ENCODE measurements at regions not wholly inside any gene's neighbourhood (a gene's known extent, or its start where the extent isn't known, plus 50 kb on each side); places are given as distances from the start of the nearest gene placed in this dataset.

DNA sequence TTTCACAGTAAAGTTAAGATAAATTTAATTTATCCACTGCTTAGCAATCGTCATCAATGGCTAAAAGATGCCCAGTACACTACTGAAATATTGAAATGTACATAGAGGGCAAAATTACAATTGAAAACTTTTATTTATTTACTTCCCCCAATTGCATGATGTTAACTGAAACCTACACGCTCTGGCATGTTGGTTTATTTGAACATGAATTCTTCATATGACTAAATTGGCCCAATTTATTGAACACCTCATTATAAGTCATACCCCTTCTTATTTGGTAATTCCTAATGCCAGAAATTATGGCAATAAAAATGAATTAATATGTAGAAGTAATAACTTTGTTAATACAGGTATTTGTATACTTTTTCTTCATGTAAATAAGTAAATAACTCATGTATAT is 183.0 kb upstream of the ZC3H15 start:
- Histone ChIP-seq H3K4me3 (ENCODE audit: low read depth, low read length) (no peak overlapping the region), H3K9ac (ENCODE audit: low read length) (no peak overlapping the region), H3K4ac (ENCODE audit: low read depth, low read length) (no peak overlapping the region), H3K27me3 (ENCODE audit: insufficient read depth, low read length) (no peaks in the 10 kb centered on the region), H3K14ac (ENCODE audit: low read length) (no peak overlapping the region), H2BK12ac (ENCODE audit: low read length) (no peak overlapping the region), H3K9me3 (ENCODE audit: insufficient read depth, low read depth, low read length) (no peaks in the 10 kb centered on the region), H3K4me2 (ENCODE audit: low read length) (no peak overlapping the region), H3K4me1 (ENCODE audit: control insufficient read depth in 1 of 2, insufficient read depth in 2 of 2, low read length in 2 of 2) (peaks cover 0 to 5% of the 10 kb centered on the region in 2 experiments), H2AFZ (ENCODE audit: insufficient read depth, low read length, poor library complexity) (no peak overlapping the region), H4K91ac (ENCODE audit: low read depth, low read length) (no peak overlapping the region), H2BK120ac (ENCODE audit: insufficient read depth, low read length, poor library complexity) (no peak overlapping the region), H3K27ac (ENCODE audit: low read depth, low read length) (no peak overlapping the region), H4K12ac (ENCODE audit: low read depth, low read length) (no peak overlapping the region), H4K8ac (ENCODE audit: low read depth, low read length) (no peak overlapping the region), H3K23ac (ENCODE audit: low read length) (no peak overlapping the region), H3K79me2 (ENCODE audit: control insufficient read depth, insufficient read depth, low read length, poor library complexity) (no peaks in the 10 kb centered on the region), H2AK5ac (ENCODE audit: low read length) (no peak overlapping the region), H3K79me1 (ENCODE audit: low read length) (no peaks in the 10 kb centered on the region), H2BK5ac (ENCODE audit: low read depth, low read length, poor library complexity) (no peak overlapping the region), H3K18ac (ENCODE audit: low read length) (no peak overlapping the region), H3K36me3 (ENCODE audit: control insufficient read depth in 1 of 2, insufficient read depth in 2 of 2, low read length in 2 of 2) (no peaks in the 10 kb centered on the region)
- DNase-seq: no peak
- no CpG with 5 or more reads among the region's 2 CpGs for WGBS (ENCODE audit: extremely low coverage, insufficient coverage, insufficient read length)

DNA sequence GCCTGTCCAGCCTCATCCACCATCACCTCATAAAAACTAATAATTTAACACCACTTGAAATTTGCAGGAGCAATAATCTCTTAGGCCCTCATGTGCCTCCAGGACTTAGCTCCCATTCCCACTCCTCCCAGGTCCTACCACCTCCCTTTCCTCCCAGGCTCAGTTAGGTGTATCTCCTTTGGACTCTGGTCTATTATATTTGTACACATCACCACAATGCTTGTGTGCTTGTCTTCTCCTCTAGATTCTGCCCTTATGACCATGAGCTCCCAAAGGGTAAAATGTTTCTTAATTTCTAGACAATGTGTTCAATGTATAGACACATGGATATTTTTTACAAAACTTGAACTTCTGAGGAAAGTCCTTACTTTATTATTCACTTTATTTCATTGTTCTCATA is 182.0 kb upstream of the ZC3H15 start:
- Histone ChIP-seq H3K9ac (ENCODE audit: low read length) (no peak overlapping the region), H3K4me1 (ENCODE audit: control insufficient read depth in 1 of 2, insufficient read depth in 2 of 2, low read length in 2 of 2) (peaks cover 0 to 5% of the 10 kb centered on the region in 2 experiments), H4K91ac (ENCODE audit: low read depth, low read length) (no peak overlapping the region), H3K9me3 (ENCODE audit: insufficient read depth, low read depth, low read length) (no peaks in the 10 kb centered on the region), H3K4ac (ENCODE audit: low read depth, low read length) (no peak overlapping the region), H4K12ac (ENCODE audit: low read depth, low read length) (no peak overlapping the region), H2AK5ac (ENCODE audit: low read length) (no peak overlapping the region), H3K79me2 (ENCODE audit: control insufficient read depth, insufficient read depth, low read length, poor library complexity) (no peaks in the 10 kb centered on the region), H3K4me3 (ENCODE audit: low read depth, low read length) (no peak overlapping the region), H3K36me3 (ENCODE audit: control insufficient read depth in 1 of 2, insufficient read depth in 2 of 2, low read length in 2 of 2) (no peaks in the 10 kb centered on the region), H3K27ac (ENCODE audit: low read depth, low read length) (no peak overlapping the region), H2BK120ac (ENCODE audit: insufficient read depth, low read length, poor library complexity) (no peak overlapping the region), H3K18ac (ENCODE audit: low read length) (no peak overlapping the region), H2BK12ac (ENCODE audit: low read length) (no peak overlapping the region), H3K4me2 (ENCODE audit: low read length) (no peak overlapping the region), H3K23ac (ENCODE audit: low read length) (no peak overlapping the region), H2BK5ac (ENCODE audit: low read depth, low read length, poor library complexity) (no peak overlapping the region), H3K14ac (ENCODE audit: low read length) (no peak overlapping the region), H3K79me1 (ENCODE audit: low read length) (no peaks in the 10 kb centered on the region), H4K8ac (ENCODE audit: low read depth, low read length) (no peak overlapping the region), H2AFZ (ENCODE audit: insufficient read depth, low read length, poor library complexity) (no peak overlapping the region), H3K27me3 (ENCODE audit: insufficient read depth, low read length) (no peaks in the 10 kb centered on the region)
- DNase-seq: no peak

DNA sequence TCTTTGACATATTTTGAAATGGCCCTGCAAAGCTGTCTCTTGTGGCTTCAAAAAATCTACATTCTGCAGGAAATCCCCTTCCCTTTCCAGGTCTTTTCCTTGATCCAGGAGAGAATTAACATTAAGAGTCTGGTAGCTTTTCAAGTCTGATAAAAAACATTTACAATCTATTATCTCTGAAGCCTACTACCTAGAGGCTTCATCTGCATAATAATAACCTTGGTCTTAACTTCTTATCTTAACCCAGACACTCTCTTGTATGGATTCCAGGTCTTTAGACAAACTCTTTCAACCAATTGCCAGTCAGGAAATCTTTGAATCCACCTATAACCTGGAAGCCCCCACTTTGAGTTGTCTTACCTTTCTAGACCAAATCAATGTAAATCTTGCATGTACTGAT is 179.3 kb upstream of the ZC3H15 start:
- Histone ChIP-seq H2BK120ac (ENCODE audit: insufficient read depth, low read length, poor library complexity) (no peak overlapping the region), H3K23ac (ENCODE audit: low read length) (no peak overlapping the region), H3K14ac (ENCODE audit: low read length) (no peak overlapping the region), H3K4me1 (ENCODE audit: control insufficient read depth in 1 of 2, insufficient read depth in 2 of 2, low read length in 2 of 2) (peaks cover 0 to 11% of the 10 kb centered on the region in 2 experiments), H4K8ac (ENCODE audit: low read depth, low read length) (no peak overlapping the region), H3K27me3 (ENCODE audit: insufficient read depth, low read length) (no peaks in the 10 kb centered on the region), H3K79me1 (ENCODE audit: low read length) (no peaks in the 10 kb centered on the region), H3K9ac (ENCODE audit: low read length) (no peak overlapping the region), H3K9me3 (ENCODE audit: insufficient read depth, low read depth, low read length) (no peaks in the 10 kb centered on the region), H3K36me3 (ENCODE audit: control insufficient read depth in 1 of 2, insufficient read depth in 2 of 2, low read length in 2 of 2) (no peaks in the 10 kb centered on the region), H4K91ac (ENCODE audit: low read depth, low read length) (no peak overlapping the region), H2BK12ac (ENCODE audit: low read length) (no peak overlapping the region), H4K12ac (ENCODE audit: low read depth, low read length) (no peak overlapping the region), H2AK5ac (ENCODE audit: low read length) (no peak overlapping the region), H2AFZ (ENCODE audit: insufficient read depth, low read length, poor library complexity) (no peak overlapping the region), H3K27ac (ENCODE audit: low read depth, low read length) (no peak overlapping the region), H3K18ac (ENCODE audit: low read length) (no peak overlapping the region), H2BK5ac (ENCODE audit: low read depth, low read length, poor library complexity) (no peak overlapping the region), H3K4ac (ENCODE audit: low read depth, low read length) (no peak overlapping the region), H3K4me2 (ENCODE audit: low read length) (no peak overlapping the region), H3K4me3 (ENCODE audit: low read depth, low read length) (no peak overlapping the region), H3K79me2 (ENCODE audit: control insufficient read depth, insufficient read depth, low read length, poor library complexity) (no peaks in the 10 kb centered on the region)
- DNase-seq: no peak

DNA sequence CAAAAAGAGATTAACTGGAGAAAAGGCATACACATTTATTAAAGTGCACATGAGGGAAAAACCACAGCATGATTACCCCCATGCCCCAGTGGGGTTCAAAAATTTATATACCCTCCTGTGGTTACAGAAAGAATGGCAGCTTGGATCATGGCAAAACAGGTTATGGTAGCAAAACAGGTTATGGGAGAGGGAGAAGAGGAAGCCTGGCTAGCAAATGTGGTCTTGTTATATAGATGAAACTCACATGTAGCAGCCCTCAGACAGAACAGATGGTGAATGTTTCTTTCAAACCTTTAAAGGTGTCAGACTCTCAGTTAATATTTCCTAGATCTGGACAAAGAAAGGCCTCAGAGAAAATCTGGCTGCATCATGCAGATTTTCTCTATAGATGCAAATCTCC is 178.2 kb upstream of the ZC3H15 start:
- no peak overlapping the region for H3K14ac ChIP-seq (ENCODE audit: low read length)
- H4K12ac ChIP-seq (ENCODE audit: low read depth, low read length): no peak overlapping the region
- no peak for DNase-seq

DNA sequence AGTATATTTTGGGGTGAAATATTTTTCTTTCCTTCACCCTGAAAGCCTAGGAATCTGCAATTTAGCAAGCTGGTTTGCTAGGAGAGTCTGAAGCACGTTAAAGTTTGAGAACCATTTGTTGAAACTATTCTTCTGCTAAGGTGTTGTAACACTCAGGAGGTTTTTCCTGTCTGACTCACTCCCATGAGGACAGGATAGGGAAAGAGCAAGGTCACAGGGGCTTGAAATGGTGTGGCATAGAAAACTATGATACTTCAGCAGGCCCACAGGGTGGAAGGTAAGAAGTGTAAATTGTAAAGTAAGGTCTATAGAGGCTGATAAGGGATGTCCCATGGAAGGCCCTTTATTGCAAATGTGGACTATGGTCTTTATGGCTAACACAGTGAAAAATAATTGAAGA is 177.7 kb upstream of the ZC3H15 start:
- H4K8ac ChIP-seq (ENCODE audit: low read depth, low read length): no peak overlapping the region
- H3K14ac ChIP-seq (ENCODE audit: low read length): no peak overlapping the region

More for the DNA sequence above, 178.2 kb upstream of the ZC3H15 start:
- H3K4me3 ChIP-seq (ENCODE audit: low read depth, low read length): no peak overlapping the region
- H3K9me3 ChIP-seq (ENCODE audit: insufficient read depth, low read depth, low read length): peaks cover 2% of the 10 kb centered on the region
- no peak overlapping the region for H3K27ac ChIP-seq (ENCODE audit: low read depth, low read length)
- H4K8ac ChIP-seq (ENCODE audit: low read depth, low read length): no peak overlapping the region
- no peak overlapping the region for H2AK5ac ChIP-seq (ENCODE audit: low read length)
- H2BK12ac ChIP-seq (ENCODE audit: low read length): no peak overlapping the region
- no peak overlapping the region for H3K18ac ChIP-seq (ENCODE audit: low read length)
- H2AFZ ChIP-seq (ENCODE audit: insufficient read depth, low read length, poor library complexity): no peak overlapping the region
- H3K79me1 ChIP-seq (ENCODE audit: low read length): no peaks in the 10 kb centered on the region
- H3K23ac ChIP-seq (ENCODE audit: low read length): no peak overlapping the region
- no peak overlapping the region for H3K4me2 ChIP-seq (ENCODE audit: low read length)
- no peaks in the 10 kb centered on the region for H3K36me3 ChIP-seq (ENCODE audit: control insufficient read depth in 1 of 2, insufficient read depth in 2 of 2, low read length in 2 of 2)
- peaks cover 0 to 11% of the 10 kb centered on the region in 2 experiments for H3K4me1 ChIP-seq (ENCODE audit: control insufficient read depth in 1 of 2, insufficient read depth in 2 of 2, low read length in 2 of 2)
- no peaks in the 10 kb centered on the region for H3K79me2 ChIP-seq (ENCODE audit: control insufficient read depth, insufficient read depth, low read length, poor library complexity)
- no peaks in the 10 kb centered on the region for H3K27me3 ChIP-seq (ENCODE audit: insufficient read depth, low read length)
- no peak overlapping the region for H2BK120ac ChIP-seq (ENCODE audit: insufficient read depth, low read length, poor library complexity)
- H3K4ac ChIP-seq (ENCODE audit: low read depth, low read length): no peak overlapping the region
- H2BK5ac ChIP-seq (ENCODE audit: low read depth, low read length, poor library complexity): no peak overlapping the region
- no peak overlapping the region for H3K9ac ChIP-seq (ENCODE audit: low read length)
- H4K91ac ChIP-seq (ENCODE audit: low read depth, low read length): no peak overlapping the region

More for the DNA sequence above, 177.7 kb upstream of the ZC3H15 start:
- Histone ChIP-seq H3K4me1 (ENCODE audit: control insufficient read depth in 1 of 2, insufficient read depth in 2 of 2, low read length in 2 of 2) (peaks cover 0 to 11% of the 10 kb centered on the region in 2 experiments), H2AK5ac (ENCODE audit: low read length) (no peak overlapping the region), H2BK12ac (ENCODE audit: low read length) (no peak overlapping the region), H4K12ac (ENCODE audit: low read depth, low read length) (no peak overlapping the region), H3K9ac (ENCODE audit: low read length) (no peak overlapping the region), H3K9me3 (ENCODE audit: insufficient read depth, low read depth, low read length) (peaks cover 3% of the 10 kb centered on the region), H2BK120ac (ENCODE audit: insufficient read depth, low read length, poor library complexity) (no peak overlapping the region), H3K27me3 (ENCODE audit: insufficient read depth, low read length) (no peaks in the 10 kb centered on the region), H3K4me2 (ENCODE audit: low read length) (no peak overlapping the region), H3K36me3 (ENCODE audit: control insufficient read depth in 1 of 2, insufficient read depth in 2 of 2, low read length in 2 of 2) (no peaks in the 10 kb centered on the region), H4K91ac (ENCODE audit: low read depth, low read length) (no peak overlapping the region), H2AFZ (ENCODE audit: insufficient read depth, low read length, poor library complexity) (no peak overlapping the region), H3K18ac (ENCODE audit: low read length) (no peak overlapping the region), H2BK5ac (ENCODE audit: low read depth, low read length, poor library complexity) (no peak overlapping the region), H3K79me1 (ENCODE audit: low read length) (no peaks in the 10 kb centered on the region), H3K79me2 (ENCODE audit: control insufficient read depth, insufficient read depth, low read length, poor library complexity) (no peaks in the 10 kb centered on the region), H3K4ac (ENCODE audit: low read depth, low read length) (no peak overlapping the region), H3K23ac (ENCODE audit: low read length) (no peak overlapping the region), H3K27ac (ENCODE audit: low read depth, low read length) (no peak overlapping the region), H3K4me3 (ENCODE audit: low read depth, low read length) (no peak overlapping the region)
- peak in 1 of 2 donors; percentile 27 for DNase-seq
- WGBS (ENCODE audit: extremely low coverage, insufficient coverage, insufficient read length): no CpG with 5 or more reads among the region's 1 CpG
